HG03045 (cell line): ENCODE measurements at regions not wholly inside any gene's neighbourhood (a gene's known extent, or its start where the extent isn't known, plus 50 kb on each side); places are given as distances from the start of the nearest gene placed in this dataset.
"Not testable (repeated sequence)": the region's sequence is repeated elsewhere in the genome, so short reads cannot be mapped to it uniquely, and the experiment has no call there.

Source experiments
- ATAC-seq: cut with Tn5 transposase; IDR thresholded peaks from one replicate; pipeline ENCODE4 v1.9.1; 2021; ENCODE audit warnings: mild to moderate bottlenecking, moderate library complexity; ENCODE audit not compliant: unreplicated experiment

- no peak for ATAC-seq
These were observed 420.8 kb upstream of the SPHKAP start for GRCh38 chr2:228602288-228602687.

- no peak for ATAC-seq
These were observed 418.8 kb upstream of the SPHKAP start for GRCh38 chr2:228600265-228600664.

- ATAC-seq = no peak
These were observed 418.3 kb upstream of the SPHKAP start for GRCh38 chr2:228599781-228600180.

- ATAC-seq = no peak
These were observed 417.8 kb upstream of the SPHKAP start for GRCh38 chr2:228599297-228599696.

- no peak for ATAC-seq
These were observed 415.5 kb upstream of the SPHKAP start for GRCh38 chr2:228597032-228597431.

GRCh38 chr2:228594012-228594411, 412.5 kb upstream of the SPHKAP start:
- ATAC-seq = no peak

- ATAC-seq = no peak
These were observed 411.4 kb upstream of the SPHKAP start for GRCh38 chr2:228592925-228593324.

GRCh38 chr2:228590681-228591080, 409.2 kb upstream of the SPHKAP start:
- peak; percentile 86 for ATAC-seq

- ATAC-seq = no peak
These were observed 407.6 kb upstream of the SPHKAP start for GRCh38 chr2:228589115-228589514.

GRCh38 chr2:228581731-228582130, 400.2 kb upstream of the SPHKAP start:
- no peak for ATAC-seq

GRCh38 chr2:228575897-228576296, 394.4 kb upstream of the SPHKAP start:
- no peak for ATAC-seq

- not testable (repeated sequence) for ATAC-seq
These were observed 386.8 kb upstream of the SPHKAP start for GRCh38 chr2:228568275-228568674.

GRCh38 chr2:228561816-228562215, 380.3 kb upstream of the SPHKAP start:
- ATAC-seq = no peak

- ATAC-seq = no peak
These were observed 378.4 kb upstream of the SPHKAP start for GRCh38 chr2:228559774-228560415.

GRCh38 chr2:228556717-228557116, 375.2 kb upstream of the SPHKAP start:
- ATAC-seq = no peak

GRCh38 chr2:228549441-228550007, 368.0 kb upstream of the SPHKAP start:
- no peak for ATAC-seq

GRCh38 chr2:228548230-228548629, 366.7 kb upstream of the SPHKAP start:
- ATAC-seq = no peak

- ATAC-seq = no peak
These were observed 364.3 kb upstream of the SPHKAP start for GRCh38 chr2:228545748-228546145.

- no peak for ATAC-seq
These were observed 363.7 kb upstream of the SPHKAP start for GRCh38 chr2:228545041-228545747.

- ATAC-seq = no peak
These were observed 361.6 kb upstream of the SPHKAP start for GRCh38 chr2:228543117-228543516.

GRCh38 chr2:228542277-228542676, 360.8 kb upstream of the SPHKAP start:
- no peak for ATAC-seq

GRCh38 chr2:228541789-228542188, 360.3 kb upstream of the SPHKAP start:
- ATAC-seq = no peak
